NCI-H1092 treated with DMSO at 0.1 percent for 48 hours (cell line): ENCODE measurements at regions not wholly inside any gene's neighbourhood (a gene's known extent, or its start where the extent isn't known, plus 50 kb on each side); places are given as distances from the start of the nearest gene placed in this dataset.
A peak's percentile ranks its signal among the peaks of the same experiment; 100 is the strongest.
"Not testable (repeated sequence)": the region's sequence is repeated elsewhere in the genome, so short reads cannot be mapped to it uniquely, and the experiment has no call there.

Experiments
- DNase-seq: peaks from one replicate; lab custom pipeline; 2025; lab: John Stamatoyannopoulos, UW

DNA sequence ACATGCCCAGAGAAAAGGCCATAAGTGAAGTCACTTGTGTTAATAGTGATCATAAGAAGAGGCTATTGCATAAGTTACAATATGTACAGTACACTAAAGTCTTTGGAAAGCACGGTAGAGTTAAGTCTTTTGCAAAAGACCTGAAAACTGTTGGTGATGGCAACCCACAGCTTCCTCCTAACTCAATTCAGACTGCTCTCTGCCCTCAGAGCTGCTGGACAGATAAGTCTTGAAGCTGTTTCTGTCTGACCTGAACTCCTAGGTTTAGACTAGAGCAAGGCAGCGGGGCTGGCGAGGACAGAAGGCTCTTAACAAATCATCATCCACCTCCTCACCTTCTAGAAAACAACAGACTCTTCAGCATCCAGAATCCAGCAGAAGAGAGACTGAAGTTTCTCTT is 125.4 kb downstream of the CD24 start:
- DNase-seq: no peak

DNA sequence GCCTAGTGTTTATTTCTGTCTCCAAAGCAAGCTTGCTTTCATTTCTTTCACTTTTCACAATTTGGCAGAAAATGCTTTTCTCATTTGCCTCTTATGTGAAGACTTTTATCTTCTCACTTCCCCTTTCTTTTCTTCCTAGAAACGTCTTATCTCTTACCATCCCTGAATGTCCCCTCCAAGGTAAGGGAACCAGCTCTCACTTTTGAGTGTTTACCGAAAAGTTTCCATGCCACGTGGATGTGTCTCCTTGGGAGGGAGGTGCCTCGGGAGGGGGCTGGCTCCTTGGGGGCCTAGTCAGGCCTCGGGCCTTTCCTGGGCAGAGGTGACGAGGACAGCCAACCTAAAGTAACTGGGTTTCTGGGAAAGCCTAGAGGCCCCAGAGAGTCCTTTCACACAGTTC is 127.4 kb downstream of the CD24 start:
- no peak for DNase-seq

DNA sequence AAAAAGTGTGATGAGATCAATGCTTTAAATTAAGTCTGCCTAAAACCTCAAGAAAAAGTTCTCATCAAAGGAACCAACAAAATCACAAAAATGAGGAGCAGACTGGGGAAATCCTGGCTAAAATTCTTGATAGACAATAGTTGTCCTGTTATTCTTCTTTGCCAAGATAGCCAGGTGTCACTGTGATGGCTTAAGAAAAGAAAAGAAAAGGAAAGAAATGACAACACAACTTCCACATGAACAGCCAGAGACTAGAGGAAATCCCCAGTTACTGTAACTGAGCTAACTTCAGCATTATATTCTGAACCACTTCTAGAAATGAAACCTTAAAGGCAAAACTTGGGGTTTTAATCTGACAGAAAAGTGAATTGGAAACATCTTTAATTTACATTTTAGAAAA is 129.6 kb downstream of the CD24 start:
- DNase-seq: no peak

DNA sequence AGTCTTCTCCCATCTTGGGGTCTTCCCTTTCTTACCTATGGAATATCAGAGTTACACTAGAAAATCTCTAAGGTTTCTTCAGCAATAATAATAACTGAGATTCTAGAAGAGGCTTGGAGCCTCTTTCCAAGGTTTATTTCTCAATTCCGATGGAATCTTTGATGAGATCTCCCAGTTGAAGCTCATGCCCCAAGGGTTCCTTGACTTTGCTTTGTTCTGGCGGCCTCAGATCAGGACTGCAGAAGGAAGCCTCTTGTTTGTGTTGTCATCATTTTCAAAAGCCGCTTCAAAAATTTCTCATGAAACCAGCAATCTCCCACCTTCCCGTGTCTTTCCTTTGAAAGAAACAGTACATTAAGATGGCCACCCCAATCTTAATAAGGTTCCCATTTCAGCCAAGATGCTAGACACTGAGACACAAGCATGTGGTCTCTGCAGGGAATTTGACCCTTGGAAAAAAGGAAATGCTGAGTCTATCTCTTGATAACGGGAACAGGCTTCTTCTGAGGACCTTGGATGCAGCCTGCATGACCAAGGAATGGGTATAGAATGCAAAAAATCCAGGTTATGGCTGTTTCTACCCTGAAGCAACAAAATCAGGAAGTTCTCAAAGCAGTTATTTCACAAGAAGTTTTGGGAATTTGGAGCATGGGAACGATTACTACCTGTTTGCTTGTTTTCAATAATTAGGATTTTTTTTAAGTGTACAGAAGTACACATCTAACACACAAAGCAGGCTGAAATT is 141.6 kb downstream of the CD24 start:
- no peak for DNase-seq

DNA sequence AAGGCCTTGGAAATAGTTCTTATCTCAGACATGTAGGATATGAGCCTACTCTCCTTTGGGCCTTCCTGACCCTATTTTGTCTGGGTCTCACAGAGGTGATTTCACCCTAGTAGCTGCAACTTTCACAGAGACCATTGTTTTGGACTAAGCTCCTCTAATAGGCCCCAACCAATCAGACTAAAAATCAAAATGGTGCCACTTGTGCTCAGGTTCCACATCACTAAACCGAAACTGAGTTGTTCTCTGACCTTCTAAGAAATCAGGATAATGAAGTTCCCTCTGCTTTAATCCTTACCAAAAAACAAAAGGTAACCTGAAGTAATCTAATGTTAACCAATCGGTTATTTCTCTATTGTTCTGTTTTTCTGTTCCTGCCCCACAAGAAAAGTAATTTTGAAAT is 143.6 kb downstream of the CD24 start:
- DNase-seq: no peak

GRCh38 chr6:106829451-106829850 is 145.1 kb downstream of the CD24 start:
- DNase-seq: no peak

GRCh38 chr6:106827081-106827480 is 147.4 kb downstream of the CD24 start:
- DNase-seq: no peak

DNA sequence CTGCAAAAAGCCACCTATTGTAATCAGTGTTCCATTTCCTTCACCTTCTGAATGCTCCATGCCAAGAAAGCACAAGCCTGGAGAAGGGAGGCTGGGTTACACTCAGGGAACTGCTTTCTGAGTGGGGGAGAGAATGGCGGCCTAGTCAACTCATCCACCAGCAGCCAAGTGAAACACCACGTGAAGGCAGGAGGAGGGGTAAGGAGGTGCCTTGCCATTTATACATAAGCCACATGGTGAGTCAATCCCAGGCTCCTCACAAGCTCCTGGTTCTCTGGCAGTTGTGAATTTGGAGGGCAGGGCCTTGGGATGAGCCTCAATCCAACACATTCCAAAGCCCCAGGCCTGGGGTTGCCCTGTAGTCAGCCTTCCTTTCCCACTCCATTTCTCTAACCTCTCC is 149.4 kb downstream of the CD24 start:
- no peak for DNase-seq

DNA sequence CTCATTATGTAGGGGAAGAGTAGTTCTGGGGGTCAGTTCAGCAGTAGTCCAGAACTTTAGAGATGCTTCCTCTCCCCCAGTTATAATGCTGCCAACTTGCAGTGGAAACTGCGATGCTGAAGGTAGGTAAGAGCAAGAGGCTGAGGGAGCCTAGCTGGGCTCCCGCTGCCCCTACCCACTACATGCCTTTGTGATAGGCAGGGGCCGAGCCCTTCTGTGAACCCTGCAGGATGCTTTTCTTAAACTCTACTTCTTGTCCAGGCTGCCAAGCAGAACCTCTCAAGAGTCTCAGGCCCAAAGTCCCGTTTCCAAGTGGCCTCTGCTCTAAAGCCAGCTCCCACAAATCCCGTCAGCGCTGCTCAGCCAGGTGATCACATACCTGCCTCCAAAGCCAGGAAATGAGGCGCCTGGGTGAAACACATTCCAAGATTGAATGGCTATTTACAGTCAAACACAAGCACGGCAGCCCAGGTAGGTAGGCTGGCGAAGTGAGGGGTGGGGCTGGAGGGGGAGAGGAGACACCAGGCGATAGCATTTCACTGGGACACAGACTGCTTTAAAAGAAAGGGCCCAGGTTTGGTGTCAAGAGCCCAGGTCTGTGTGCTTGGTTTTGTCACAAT is 150.7 kb downstream of the CD24 start:
- DNase-seq: no peak

DNA sequence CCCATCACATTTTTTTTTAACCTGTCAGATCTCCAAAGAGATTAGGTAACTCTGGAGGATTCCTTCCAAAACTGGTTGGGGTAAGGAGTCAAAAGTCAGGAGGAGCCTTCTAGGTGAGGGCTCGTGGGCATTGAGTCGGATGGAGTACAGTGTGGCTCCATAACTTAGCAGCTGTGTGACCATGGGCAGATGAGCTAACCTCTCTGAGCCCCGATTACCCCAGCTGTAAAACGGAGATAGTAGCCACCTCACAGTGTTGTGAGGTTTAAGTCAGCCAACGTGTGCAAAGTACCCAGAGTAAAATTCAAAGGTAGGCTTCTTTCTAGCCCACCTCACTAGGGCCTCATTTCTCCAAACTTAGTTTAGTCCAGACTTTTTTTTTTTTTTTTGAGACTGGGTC is 151.5 kb downstream of the CD24 start:
- DNase-seq: no peak

DNA sequence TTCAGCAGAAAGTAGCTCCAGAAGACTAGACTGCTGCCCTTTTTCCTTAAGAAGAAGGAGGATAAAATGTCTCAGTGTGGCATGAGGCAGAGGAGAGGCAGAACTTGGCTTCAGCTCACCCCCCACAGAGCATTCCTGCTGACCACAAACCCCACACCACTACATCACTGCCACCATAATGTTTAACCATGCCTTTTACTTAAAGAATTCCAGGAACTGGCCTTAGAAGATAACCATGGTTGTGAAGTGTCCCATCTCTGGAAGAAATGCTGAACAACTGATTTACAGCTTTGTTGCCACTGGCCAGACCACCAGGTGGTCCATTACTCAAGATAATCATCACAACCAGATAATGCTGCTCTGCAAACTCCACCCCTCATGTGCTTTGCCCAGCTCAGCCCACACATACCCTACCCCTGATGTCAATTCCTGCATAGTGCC is 154.1 kb downstream of the CD24 start:
- no peak for DNase-seq

- DNase-seq: no peak
Measured at GRCh38 chr6:106811088-106811686, 163.3 kb downstream of the CD24 start.

DNA sequence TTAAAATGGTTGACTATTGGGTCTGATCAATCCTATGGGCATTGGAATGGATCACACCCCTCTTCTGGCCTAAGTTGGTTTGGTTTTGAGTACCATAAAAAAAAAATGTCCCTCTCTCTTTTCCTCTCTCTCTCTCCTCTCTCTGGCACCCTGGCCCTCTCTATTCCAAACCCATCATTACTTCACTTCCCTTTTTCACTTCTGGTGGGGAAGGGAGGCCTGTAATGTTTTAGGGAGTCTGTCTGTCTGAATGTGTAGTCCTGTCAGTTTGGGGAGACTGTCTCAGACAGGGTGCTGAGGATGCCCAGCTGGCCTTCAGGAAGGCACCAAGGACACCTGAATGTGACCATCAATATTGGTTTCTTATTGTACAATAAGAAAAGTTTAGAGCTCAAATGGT is 165.8 kb downstream of the CD24 start:
- no peak for DNase-seq

DNA sequence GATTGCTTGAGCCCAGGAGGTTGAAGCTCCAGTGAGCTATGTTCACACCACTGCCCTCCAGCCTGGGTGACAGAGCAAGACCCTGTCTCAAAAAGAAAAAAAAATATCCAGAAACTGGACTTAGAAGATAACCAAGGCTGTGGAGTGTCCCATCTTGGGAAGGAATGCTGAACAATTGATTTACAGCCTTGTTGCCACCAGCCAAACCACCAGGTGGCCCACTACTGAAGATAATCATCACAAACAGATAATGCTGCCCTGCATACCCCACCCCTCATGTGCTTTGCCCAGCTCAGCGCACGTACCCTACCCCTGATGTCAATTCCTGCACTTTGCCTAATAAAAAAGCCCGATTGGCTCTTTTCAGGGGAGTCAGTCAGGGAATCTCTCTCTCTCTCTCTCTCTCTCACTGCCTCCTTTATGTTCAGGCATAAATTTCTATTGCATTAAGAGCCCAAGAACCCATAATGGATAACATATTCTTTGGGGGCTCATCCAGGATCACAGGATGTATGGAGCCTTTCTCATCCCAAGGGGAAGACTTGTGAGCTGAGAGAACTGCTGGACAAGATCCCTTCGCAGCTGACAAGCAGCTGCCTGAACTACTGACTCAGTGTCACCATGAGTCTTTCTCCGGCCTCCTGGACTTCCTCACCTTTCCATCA is 166.4 kb downstream of the CD24 start:
- no peak for DNase-seq

DNA sequence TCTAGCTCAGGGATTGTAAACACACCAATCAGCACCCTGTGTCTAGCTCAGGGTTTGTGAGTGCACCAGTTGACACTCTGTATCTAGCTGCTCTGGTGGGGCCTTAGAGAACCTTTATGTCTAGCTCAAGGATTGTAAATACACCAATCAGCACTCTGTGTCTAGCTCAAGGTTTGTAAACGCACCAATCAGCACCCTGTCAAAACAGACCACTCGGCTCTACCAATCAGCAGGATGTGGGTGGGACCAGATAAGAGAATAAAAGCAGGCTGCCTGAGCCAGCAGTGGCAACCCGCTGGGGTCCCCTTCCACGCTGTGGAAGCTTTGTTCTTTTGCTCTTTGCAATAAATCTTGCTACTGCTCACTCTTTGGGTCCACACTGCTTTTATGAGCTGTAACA is 168.3 kb downstream of the CD24 start:
- not testable (repeated sequence) for DNase-seq

GRCh38 chr6:106805771-106806170 is 168.8 kb downstream of the CD24 start:
- no peak for DNase-seq

DNA sequence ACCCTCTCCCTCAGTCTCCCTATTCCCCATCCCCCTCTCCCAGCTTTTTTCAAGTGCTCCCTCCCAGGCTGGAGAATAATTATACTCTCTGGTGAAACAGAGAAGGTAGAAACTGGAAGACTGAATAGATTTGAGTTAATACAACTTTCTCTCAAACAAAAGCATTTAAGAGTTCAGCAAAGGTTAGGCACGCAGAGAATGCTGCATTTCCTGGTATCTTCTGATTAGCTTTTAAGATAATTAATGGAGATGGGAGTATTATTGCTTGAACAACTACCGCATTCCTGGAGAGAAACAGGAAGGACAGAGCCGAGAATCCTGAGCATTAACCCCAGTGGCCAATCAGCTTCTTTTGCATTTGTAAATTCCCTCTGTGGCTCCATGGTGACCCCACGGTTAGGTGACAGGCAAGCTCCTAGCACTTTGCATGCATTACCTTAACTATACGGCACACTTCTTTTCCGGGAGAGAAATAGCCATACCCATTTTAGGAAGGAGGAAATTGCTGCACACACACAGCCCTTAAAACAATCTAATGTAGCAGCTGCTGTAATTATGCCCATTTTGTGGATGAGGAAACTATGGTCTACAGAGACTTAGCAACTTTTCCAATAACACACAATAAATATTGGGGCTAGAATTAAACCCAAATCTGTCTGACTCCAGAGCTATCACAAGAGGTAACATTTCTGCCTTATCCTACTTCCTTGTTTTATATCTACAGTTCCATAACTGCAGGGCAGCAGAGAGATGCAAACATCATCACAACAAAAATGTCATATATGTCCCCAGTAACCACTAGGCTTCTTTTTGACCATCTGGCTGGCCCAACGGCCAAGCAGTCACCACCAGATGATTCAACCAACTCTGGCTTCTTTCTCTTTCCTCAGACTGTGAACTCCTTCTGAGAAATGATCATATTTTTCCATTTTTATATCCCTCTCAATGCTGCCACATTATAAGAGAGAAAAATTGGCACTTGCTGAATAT is 169.9 kb downstream of the CD24 start:
- DNase-seq: no peak

GRCh38 chr6:106803188-106803587 is 171.3 kb downstream of the CD24 start:
- no peak for DNase-seq

- DNase-seq: peak; percentile 23
Measured at GRCh38 chr6:106802139-106802538, 172.4 kb downstream of the CD24 start.

DNA sequence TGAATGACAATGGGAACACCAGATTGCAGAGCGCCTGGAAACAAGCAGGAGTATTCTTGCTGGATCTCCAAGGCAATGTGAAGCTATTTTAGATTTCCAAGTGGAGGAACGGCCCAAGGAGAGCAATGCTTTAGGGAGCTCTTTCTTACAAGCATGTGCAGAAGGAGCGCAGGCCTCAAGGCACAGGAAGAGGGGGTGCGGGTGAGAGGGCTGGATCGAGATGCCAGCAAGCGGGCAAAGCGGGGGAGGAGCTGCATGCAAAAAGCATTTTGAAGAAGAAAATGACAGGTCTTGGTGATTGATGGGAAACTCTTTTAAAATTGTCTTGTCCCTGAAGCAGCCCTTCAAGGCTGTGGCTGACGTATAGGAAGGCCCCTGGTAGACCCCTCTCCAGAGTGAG is 171.9 kb downstream of the QRSL1 start:
- DNase-seq: no peak

DNA sequence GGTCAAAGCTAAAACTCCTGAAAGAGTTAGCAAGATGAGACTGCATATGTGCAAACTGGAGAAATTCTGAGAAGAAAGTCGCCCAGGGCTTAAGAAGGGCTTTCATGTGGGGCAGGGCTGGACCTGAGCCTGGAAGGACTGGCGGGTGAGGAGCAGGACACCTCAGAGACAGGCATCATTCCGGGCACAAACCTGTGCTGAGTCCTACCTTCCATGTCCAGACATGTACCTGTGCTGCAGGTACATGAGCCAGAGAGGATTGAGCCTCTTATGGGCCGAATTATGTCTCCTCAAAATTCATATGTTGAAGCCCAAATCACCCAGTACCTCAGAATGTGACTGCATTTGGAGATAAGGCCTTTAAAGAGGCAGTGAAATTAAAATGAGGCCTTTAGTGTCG is 171.0 kb downstream of the QRSL1 start:
- DNase-seq: no peak
